Erythroblast (primary cell): ENCODE measurements at regions not wholly inside any gene's neighbourhood (a gene's known extent, or its start where the extent isn't known, plus 50 kb on each side); places are given as distances from the start of the nearest gene placed in this dataset.

ENCODE experiments used
- GATA1 ChIP-seq: IDR thresholded peaks from 2 replicates; pipeline ENCODE4 v1.6.1; 2011; ENCODE audit warnings: low read depth, mild to moderate bottlenecking, control low read depth, low read length, moderate library complexity
- POLR2A ChIP-seq: IDR thresholded peaks from 2 replicates; pipeline ENCODE4 v1.6.1; 2011; ENCODE audit warnings: mild to moderate bottlenecking, low read length

DNA sequence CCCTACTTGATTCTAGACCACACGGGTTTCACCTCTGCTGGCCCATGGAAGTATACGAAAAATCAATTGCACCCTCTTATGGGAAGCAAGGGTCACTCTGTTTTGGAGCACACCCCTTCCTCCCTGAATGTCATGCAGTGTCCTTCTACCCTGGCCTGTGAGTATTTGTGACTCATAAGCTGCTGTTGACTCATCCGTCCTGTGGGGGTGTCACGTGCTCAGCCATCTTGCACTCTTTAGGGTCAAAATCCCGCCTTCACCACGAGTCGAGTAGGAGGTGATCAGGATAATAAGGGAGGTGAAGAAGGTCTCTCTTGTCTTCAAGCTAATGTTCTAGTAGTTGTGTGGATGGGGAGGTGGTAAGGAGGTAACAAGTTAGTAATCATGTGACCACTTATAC lies 341.0 kb upstream of the EEF2KMT start:
- no peak for TF ChIP-seq GATA1
- no peak for TF ChIP-seq POLR2A
